GM19463 (cell line): ENCODE measurements at regions not wholly inside any gene's neighbourhood (a gene's known extent, or its start where the extent isn't known, plus 50 kb on each side); places are given as distances from the start of the nearest gene placed in this dataset.

Experiments
- ATAC-seq: cut with Tn5 transposase; IDR thresholded peaks from one replicate; pipeline ENCODE4 v1.9.1; 2021; ENCODE audit warnings: mild to moderate bottlenecking, moderate library complexity; ENCODE audit not compliant: unreplicated experiment

DNA sequence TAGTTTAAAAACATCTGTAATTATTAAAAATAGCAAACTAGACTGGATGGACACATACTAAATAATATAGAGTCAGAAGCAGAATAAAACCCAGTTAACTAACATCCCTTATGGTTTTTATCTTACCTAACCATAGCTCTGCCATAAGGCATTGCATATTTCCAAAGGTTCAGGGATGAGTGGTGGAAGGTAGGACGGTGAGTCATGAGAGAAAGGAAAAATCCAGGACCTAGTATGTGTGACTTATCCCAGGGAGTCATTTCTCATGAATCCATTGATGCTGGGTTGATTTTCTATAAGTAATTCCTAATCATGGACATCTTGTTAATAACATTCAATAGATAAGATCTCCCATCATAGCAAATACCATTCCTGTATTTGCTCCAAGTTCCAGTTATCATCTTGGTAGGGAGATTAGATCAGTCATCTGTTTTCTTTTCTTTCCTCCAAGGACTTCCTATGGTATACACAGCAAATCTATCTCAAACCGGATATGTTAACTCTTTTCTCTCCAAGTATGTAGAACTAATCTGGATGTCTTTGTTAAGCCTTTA is 490.7 kb upstream of the B3GALT2 start:
- no peak for ATAC-seq

DNA sequence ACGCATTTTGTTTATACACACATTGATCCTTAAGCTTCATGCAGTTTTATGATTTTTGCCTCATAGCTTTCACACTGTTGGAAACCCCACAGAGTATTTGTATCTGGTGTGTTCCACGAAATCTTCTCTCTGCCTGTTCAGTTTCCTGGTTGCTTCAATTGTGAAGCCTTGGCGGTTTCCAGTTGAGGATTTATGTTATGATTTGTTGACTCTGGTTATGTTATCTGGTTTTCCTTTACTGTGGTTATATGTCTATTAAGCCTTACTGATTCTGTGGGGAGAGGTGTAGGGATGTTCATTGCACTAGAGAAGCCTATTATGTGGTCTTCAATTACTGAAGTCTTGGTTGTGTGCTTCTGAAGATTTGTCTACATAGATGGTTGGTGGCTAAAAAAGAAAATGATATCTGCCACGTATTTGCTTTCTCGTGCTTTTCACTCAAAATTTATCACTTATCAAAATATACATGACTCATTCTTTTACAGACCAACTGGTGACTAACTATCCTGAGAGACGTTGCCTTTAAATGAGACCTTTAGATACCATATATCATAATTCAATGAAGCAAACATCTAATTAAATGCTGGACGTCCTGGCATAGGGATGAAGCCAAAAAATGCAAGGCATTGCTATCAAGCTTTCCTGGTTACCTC is 488.0 kb upstream of the B3GALT2 start:
- no peak for ATAC-seq

GRCh38 chr1:193666485-193667083 is 480.2 kb upstream of the B3GALT2 start:
- no peak for ATAC-seq

- no peak for ATAC-seq
These were observed 477.6 kb upstream of the B3GALT2 start for GRCh38 chr1:193663965-193664364.

DNA sequence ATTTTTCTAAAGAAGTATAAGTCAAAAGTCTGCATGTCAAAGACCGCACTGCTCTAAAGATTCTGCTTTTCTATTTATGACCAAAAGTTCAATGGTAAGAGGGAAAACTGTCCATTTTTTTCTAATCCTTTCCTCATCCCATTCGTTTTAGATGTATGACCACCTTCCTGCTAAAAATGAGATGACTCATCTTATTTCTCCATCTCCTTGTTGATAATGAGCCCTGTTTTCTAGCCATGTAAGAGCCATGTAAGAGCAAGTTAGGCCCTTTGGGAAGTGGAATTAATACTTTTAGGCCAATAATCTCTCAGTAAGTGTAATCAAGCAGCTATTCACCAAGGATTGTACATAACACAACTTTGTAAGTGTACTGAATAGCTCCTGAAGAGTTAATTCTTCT is 475.6 kb upstream of the B3GALT2 start:
- no peak for ATAC-seq

- ATAC-seq = no peak
These were observed 475.0 kb upstream of the B3GALT2 start for GRCh38 chr1:193661385-193661784.

DNA sequence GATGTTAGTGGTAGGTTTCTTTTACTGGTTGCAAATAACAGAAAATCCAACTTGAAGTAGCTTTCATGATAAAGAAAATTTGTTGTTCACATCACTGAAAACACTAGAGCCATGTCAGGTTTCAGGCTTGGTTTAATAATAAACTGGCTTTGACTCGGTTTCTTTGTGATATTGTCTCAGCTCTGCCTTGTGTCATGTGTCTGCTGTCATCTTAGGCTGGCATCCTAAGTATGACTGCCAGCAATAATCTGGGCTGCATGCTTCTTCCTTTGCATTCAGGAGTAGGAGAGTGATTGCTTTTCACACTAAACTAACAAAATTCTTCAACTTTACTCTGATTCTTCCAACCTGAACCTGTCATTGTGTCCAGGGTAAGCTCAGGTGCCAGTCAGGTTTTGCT is 474.0 kb upstream of the B3GALT2 start:
- ATAC-seq = no peak

DNA sequence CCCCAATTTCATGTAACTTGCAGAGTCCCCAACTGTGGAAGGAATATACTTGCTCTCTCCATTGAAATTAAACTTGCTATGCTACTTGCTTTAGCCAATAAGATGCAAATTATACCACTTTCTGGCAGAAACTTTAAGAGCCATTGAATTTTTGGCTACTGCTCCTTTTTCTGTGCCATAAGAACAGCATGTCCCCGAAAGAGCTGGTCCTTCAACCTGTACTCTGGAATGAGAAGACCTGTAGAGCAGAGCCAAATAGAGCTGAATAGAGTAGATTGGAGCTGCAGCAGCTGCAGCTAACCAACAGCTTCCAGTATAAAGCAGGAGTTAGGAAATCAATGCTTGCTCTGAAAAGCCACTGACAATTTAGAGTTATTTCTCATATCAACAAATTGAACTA is 472.3 kb upstream of the B3GALT2 start:
- ATAC-seq = no peak

GRCh38 chr1:193658081-193658480 is 471.7 kb upstream of the B3GALT2 start:
- ATAC-seq = no peak

DNA sequence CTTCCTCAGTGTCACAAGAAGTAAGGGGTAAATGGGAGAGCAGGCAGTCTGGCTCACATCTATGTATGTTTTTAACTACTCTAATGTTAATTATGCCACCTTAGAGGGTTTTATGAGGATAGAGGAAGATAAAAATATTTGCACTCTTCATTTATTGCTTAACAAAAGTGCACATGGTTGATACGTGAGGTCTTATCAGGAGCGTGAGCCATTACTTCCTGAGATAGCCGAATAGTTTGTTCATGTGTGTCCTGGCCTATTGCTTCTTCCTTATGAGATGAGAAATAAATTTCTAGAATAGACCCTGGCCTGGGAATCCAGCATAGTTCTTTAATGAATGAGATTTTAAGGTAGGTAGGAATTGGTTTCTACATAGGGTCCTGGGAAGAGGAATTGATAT is 471.1 kb upstream of the B3GALT2 start:
- no peak for ATAC-seq

- no peak for ATAC-seq
These were observed 470.4 kb upstream of the B3GALT2 start for GRCh38 chr1:193656841-193657240.

- ATAC-seq = no peak
These were observed 468.7 kb upstream of the B3GALT2 start for GRCh38 chr1:193654951-193655735.

DNA sequence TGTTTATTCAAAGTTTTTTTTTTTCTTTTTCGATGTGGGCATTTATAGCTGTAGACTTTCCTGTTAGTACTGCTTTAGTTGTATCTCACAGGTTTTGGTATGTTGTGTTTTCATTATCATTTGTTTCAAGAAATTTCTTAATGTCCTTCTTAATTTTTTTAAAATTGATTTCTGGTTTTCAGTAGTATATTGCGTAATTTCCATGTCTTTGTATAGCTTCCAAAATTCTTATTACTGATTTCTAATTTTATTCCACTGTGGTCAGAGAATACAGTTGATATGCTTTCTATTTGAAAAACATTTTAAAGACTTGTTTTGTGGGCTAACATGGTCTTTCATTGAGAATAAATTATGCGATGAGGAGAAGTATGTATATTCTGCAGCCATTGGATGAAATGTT is 463.2 kb upstream of the B3GALT2 start:
- no peak for ATAC-seq

DNA sequence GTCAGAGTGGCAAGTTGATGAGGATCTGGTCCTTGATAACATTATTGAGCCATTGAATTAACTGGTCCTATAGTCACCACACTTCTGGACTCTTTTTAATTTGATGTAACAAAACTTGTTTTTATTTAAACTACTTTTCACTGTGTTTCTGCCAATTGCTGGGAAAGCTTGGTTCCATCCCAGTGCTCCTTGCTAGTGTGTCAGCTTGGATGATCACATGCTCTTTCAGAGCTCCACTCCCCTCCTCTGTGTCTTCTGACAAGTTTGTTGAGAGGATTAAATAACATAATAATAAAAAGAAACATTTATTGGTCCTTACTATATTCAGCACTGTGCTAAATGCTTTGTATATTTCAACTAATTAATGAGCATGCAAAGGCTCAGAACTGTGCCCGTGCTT is 448.5 kb upstream of the B3GALT2 start:
- ATAC-seq = no peak

- ATAC-seq = no peak
These were observed 448.1 kb upstream of the B3GALT2 start for GRCh38 chr1:193634470-193634869.

DNA sequence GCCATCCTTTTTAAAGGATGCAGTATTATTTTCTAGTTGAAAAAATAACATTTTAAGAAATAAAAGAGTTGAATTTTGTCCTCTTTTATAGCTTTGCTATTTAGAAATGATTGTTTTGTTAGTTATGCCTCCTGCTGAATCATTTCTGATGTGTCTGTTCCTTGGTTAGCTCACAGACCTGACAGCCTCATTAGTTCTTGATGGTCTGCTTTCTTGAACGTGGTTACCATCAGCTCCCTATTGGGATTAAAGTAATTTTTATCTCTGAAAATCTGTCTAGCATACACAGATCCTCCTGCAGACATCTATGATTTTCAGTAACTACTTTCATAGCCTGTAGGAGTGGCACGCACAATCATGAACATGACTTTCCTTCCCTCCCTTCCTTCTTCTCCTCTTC is 447.6 kb upstream of the B3GALT2 start:
- ATAC-seq = no peak

DNA sequence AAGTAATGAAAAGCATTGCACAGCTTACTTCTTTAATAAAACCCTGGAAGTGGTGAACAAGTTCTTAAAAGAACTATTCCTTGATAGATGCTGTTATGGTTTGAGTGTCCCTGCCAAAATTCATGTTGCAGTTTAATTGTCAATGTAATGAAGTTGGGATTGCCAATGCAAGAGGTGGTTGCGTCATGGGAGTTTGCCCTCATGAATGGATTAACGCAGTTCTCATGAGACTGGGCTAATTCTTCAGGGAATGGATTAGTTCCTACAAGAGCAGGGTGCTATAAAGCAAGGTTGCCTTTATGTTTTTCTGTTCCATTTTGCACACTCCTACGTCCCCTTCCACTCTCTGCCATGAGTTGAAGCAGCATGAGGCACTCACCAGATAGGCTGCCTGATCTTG is 446.7 kb upstream of the B3GALT2 start:
- ATAC-seq = no peak

DNA sequence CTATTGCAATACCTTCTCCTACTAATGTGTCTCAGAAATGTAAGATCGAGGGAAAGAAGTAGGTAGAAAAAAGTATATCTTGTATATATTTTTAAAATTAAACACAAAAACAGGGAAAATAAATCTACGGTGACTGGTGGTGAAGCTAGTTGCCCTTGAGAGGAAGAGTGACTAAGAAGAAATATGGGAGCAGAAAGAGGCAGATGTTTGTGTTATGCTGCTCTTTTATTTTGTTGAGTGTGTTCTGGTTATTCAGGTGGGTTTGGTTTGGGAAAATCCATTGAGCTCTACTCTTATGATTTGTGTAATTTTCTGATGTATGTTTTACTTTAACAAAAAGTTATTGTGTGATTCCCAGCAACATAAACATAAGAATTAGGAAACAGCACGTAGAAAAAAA is 444.9 kb upstream of the B3GALT2 start:
- no peak for ATAC-seq

- no peak for ATAC-seq
These were observed 443.5 kb upstream of the B3GALT2 start for GRCh38 chr1:193629875-193630274.

DNA sequence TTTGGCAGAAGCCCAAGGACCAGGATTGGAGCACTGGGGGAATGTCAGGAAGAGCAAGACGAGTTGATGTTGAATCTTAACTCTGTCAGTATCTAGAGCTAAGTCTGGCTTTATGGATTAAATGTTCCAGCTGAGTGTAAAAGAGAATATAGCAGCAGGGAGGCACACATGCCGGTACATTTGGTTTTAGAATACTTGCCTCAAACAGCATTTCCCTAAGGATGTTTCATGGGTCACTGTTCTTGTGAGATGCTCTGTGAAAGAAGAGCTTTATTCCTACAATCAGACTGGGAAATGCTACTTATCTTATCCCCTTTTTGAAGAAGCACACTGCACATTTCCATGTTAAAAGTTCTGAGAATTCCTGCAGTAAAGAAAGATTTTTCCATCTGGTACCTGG is 440.3 kb upstream of the B3GALT2 start:
- ATAC-seq = no peak

DNA sequence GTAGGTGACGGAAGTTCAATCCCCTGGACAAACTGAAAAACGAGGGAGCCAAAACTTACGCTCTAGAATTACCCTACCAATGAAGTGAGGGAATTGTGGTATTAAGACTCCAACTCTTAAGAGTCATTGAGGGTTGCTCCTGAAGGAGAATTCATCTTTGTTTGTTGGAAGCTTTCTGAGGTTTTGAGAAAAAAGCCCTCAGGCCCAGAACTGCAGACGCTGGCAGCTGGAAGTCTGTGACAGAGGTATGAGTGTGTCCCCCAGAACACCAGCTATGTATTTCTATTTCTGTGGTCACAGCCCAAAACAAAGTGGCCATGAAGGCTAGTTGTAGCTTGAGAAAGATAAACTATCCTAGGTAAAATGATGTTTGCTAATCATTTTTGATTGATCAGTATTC is 438.8 kb upstream of the B3GALT2 start:
- no peak for ATAC-seq

- no peak for ATAC-seq
These were observed 433.5 kb upstream of the B3GALT2 start for GRCh38 chr1:193619911-193620310.
